ENCODE measurements at regions not wholly inside any gene's neighbourhood (a gene's known extent, or its start where the extent isn't known, plus 50 kb on each side); places are given as distances from the start of the nearest gene placed in this dataset.
A peak's percentile ranks its signal among the peaks of the same experiment; 100 is the strongest.

DNA sequence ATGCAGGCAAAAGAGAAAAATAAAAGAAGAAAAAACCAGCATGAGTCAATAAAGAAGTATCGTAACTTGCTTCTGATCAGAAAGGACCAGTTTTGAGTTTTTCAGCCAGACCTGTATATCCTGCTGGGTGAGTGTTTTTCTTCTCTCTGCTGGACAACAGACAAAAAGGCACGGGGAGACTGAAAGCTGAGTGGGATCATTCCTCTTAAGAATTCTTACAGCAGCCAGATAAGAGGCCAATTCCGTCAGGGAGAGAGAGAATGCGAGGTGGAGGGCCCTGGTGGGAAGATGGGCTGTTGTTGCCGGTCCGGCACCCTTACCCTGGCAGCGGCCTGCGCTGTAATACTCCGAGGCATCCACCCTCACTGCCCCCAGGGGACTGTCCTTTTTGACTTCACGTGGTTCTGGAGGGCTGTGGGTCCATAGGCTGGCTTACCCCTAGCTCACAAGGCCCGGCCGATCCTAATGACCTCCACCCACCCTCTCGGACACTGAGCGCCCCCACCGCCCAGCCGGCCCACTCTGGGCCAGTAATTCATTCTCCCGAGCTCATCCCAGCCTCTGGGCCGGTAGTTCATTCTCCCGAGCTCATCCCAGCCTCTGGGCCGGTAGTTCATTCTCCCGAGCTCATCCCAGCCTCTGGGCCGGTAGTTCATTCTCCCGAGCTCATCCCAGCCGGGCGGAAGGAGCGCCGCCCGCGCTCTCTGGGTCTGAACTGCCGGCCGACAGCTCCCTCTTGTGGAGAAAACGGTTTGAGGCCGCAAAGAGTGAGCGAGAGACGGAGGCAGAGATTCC, 118.3 kb upstream of the SIRPA start:
- no peaks in the 10 kb centered on the region for H3K36me3 Mint-ChIP-seq (ENCODE audit: low read depth)
- H3K4me1 Mint-ChIP-seq (ENCODE audit: low read depth) = peaks cover 13% of the 10 kb centered on the region
- H3K27me3 Mint-ChIP-seq = peaks cover 6% of the 10 kb centered on the region
- peak overlapping the region; percentile 84 for H3K4me3 Mint-ChIP-seq
- intact Hi-C loops (cut with micrococcal nuclease) = no loop called here
- H3K27ac Mint-ChIP-seq = peak overlapping the region; percentile 44
- DNase-seq = peak; percentile 86
- POLR2A ChIA-PET = interaction anchor here (0.6 to 1.2 kb wide), 5 partner anchors 73 to 311 kb away, joined by 3 to 4 read pairs (median 3); no protein-coding TSS in a partner anchor
- H3K9me3 Mint-ChIP-seq = no peaks in the 10 kb centered on the region
- peak; percentile 86 for ATAC-seq
- CTCF ChIA-PET = interaction anchor here (0.5 to 5.0 kb wide), 85 partner anchors 8 to 490 kb away, joined by 3 to 99 read pairs (median 5); partner anchors contain the start of genes NSFL1C, SIRPB2 and SIRPD
- TF ChIP-seq, protein P1, sequence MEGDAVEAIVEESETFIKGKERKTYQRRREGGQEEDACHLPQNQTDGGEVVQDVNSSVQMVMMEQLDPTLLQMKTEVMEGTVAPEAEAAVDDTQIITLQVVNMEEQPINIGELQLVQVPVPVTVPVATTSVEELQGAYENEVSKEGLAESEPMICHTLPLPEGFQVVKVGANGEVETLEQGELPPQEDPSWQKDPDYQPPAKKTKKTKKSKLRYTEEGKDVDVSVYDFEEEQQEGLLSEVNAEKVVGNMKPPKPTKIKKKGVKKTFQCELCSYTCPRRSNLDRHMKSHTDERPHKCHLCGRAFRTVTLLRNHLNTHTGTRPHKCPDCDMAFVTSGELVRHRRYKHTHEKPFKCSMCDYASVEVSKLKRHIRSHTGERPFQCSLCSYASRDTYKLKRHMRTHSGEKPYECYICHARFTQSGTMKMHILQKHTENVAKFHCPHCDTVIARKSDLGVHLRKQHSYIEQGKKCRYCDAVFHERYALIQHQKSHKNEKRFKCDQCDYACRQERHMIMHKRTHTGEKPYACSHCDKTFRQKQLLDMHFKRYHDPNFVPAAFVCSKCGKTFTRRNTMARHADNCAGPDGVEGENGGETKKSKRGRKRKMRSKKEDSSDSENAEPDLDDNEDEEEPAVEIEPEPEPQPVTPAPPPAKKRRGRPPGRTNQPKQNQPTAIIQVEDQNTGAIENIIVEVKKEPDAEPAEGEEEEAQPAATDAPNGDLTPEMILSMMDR (IDR thresholded peaks at IDR 0.05) = peak; percentile 89

DNA sequence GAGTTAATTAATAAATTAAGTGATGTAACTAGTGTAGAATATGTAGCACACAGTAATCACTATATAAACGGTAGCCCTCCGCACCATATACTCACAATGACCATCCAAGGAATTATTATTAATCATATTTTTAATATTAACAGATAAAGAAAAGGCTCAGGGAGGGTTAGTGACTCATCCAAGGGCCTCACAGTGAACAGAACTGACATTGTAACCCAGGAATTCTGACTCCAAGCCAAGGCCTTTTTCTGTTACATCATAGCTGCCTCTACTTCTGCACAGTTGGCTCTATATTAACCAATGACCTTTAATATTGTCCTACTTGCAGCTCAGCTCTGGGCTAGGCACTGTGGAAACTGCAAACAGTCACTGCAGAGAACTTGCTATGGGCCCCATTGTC, 117.5 kb upstream of the SIRPG start:
- CTCF ChIA-PET = interaction anchor here (2.8 to 5.0 kb wide), 4 partner anchors 10 to 271 kb away, joined by 10 to 99 read pairs (median 34); no protein-coding TSS in a partner anchor
- TF ChIP-seq, protein P1 (IDR thresholded peaks at IDR 0.05) = no peak

DNA sequence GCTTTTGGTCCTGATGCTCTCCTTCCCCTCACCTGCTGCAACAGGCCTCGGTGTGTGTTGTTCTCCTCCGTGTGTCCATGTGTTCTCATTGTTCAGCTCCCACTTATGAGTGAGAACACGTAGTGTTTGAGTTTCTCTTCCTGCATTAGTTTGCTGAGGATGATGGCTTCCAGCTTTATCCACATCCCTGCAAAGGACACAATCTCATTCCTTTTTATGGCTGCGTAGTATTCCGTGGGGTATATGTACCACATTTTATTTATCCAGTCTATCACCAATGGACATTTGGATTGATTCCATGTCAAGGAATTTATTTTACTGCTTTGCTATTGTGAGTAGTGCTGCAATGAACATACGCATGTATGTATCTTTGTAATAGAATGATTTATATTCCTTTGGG, 116.9 kb upstream of the SIRPG start:
- Mint-ChIP-seq H3K9me3 (no peaks in the 10 kb centered on the region), H3K4me1 (ENCODE audit: low read depth) (peaks cover 13% of the 10 kb centered on the region), H3K27me3 (no peaks in the 10 kb centered on the region), H3K36me3 (ENCODE audit: low read depth) (no peaks in the 10 kb centered on the region), H3K4me3 (no peak overlapping the region), H3K27ac (no peak overlapping the region)
- TF ChIP-seq, protein P1 (IDR thresholded peaks at IDR 0.05) = no peak
- DNase-seq (no peak), ATAC-seq (no peak)
- intact Hi-C loops (cut with micrococcal nuclease) = no loop called here
- ChIA-PET CTCF (no interaction called here), POLR2A (no interaction called here)

More for the DNA sequence above, 117.5 kb upstream of the SIRPG start:
- DNase-seq (no peak), ATAC-seq (no peak)
- no peaks in the 10 kb centered on the region for H3K36me3 Mint-ChIP-seq (ENCODE audit: low read depth)
- POLR2A ChIA-PET = no interaction called here
- no peak overlapping the region for H3K27ac Mint-ChIP-seq
- H3K4me3 Mint-ChIP-seq = no peak overlapping the region
- H3K9me3 Mint-ChIP-seq = no peaks in the 10 kb centered on the region
- intact Hi-C loops (cut with micrococcal nuclease) = no loop called here
- peaks cover 13% of the 10 kb centered on the region for H3K4me1 Mint-ChIP-seq (ENCODE audit: low read depth)
- no peaks in the 10 kb centered on the region for H3K27me3 Mint-ChIP-seq

DNA sequence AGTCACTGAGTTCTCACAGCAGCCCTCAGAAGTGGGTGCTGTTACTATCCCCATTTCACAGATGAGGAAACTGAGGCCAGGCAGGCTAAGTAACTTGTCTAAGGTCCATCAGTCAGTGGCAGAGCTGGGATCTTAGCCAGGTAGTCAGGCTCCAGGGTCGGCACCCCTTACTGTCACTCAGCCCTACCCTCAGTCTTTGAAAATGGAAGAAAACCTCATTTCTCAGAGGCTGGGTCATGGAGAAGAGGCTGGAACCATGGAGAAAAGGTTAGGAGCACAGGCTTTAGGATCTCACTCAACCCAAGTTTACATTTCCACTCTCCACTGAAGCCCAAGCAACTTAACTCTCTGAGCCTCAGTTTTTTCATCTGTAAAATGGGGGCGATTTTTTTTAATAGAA, 116.2 kb upstream of the SIRPG start:
- ATAC-seq (no peak), DNase-seq (no peak)
- no peaks in the 10 kb centered on the region for H3K27me3 Mint-ChIP-seq
- H3K4me3 Mint-ChIP-seq = no peak overlapping the region
- H3K36me3 Mint-ChIP-seq (ENCODE audit: low read depth) = no peaks in the 10 kb centered on the region
- POLR2A ChIA-PET = no interaction called here
- TF ChIP-seq, protein P1 (IDR thresholded peaks at IDR 0.05) = no peak
- peaks cover 13% of the 10 kb centered on the region for H3K4me1 Mint-ChIP-seq (ENCODE audit: low read depth)
- H3K9me3 Mint-ChIP-seq = no peaks in the 10 kb centered on the region
- intact Hi-C loops (cut with micrococcal nuclease) = no loop called here
- CTCF ChIA-PET = no interaction called here
- no peak overlapping the region for H3K27ac Mint-ChIP-seq

DNA sequence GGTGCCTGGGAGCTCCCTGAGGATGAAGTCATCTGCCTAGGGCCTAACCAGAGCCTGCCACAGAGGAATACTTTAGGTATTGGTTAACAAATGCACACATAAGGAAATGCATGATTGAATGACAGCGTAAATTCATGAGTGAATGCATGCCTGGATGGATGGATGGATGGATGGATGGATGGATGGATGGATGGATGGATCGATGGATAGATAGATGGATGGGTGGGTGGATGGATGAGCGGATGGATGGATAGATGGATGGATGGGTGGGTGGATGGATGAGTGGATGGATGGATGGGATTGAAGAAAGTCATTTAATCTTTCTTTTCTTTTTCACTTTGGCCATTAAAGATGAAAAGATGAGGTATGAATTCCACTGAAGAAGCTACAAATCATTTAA, 111.9 kb upstream of the SIRPG start:
- TF ChIP-seq, protein P1 (IDR thresholded peaks at IDR 0.05) = no peak
- no peak for ATAC-seq
- H3K9me3 Mint-ChIP-seq = no peaks in the 10 kb centered on the region
- intact Hi-C loops (cut with micrococcal nuclease) = no loop called here
- no peaks in the 10 kb centered on the region for H3K36me3 Mint-ChIP-seq (ENCODE audit: low read depth)
- no peak overlapping the region for H3K4me3 Mint-ChIP-seq
- H3K27ac Mint-ChIP-seq = no peak overlapping the region
- ChIA-PET CTCF (interaction anchor here (1.1 to 2.2 kb wide), 3 partner anchors 8 to 265 kb away, joined by 3 to 16 read pairs (median 4); no protein-coding TSS in a partner anchor), POLR2A (interaction anchor here (0.9 kb wide), 1 partner anchor 265 kb away, joined by 3 read pairs; no protein-coding TSS in a partner anchor)
- no peaks in the 10 kb centered on the region for H3K4me1 Mint-ChIP-seq (ENCODE audit: low read depth)
- DNase-seq = no peak
- H3K27me3 Mint-ChIP-seq = no peaks in the 10 kb centered on the region

Data from activated CD8-positive, alpha-beta T cell treated with anti-CD3 and anti-CD28 coated beads for 36 hours (primary cell).